ENCODE measurements at regions not wholly inside any gene's neighbourhood (a gene's known extent, or its start where the extent isn't known, plus 50 kb on each side); places are given as distances from the start of the nearest gene placed in this dataset.

DNA sequence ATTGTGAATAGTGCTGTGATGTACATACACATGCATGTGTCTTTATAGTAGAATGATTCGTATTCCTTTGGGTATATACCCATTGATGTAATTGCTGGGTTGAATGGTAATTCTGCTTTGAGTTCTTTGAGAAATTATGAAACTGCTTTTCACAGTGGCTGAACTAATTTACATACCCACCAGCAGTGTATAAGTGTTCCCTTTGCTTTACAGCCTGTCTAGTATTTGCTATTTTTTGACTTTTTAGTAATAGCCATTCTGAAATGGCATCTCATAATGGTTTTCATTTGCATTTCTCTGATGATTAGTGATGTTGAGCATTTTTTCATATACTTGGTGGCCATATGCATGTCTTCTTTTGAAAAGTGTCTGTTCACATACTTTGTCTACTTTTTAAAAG lies 54.5 kb upstream of the FAM78B start:
- H3K9me3 ChIP-seq (ENCODE audit: low read length) = no peaks in the 10 kb centered on the region
- no peak overlapping the region for H3K4me2 ChIP-seq (ENCODE audit: low read length)
- no peak overlapping the region for H3K27ac ChIP-seq (ENCODE audit: low read length)
- H3K4me3 ChIP-seq (ENCODE audit: low read length) = no peak overlapping the region
- no peaks in the 10 kb centered on the region for H3K27me3 ChIP-seq (ENCODE audit: insufficient read depth, low read depth, low read length)
- H3K9me2 ChIP-seq (ENCODE audit: insufficient read depth, low read length) = no peaks in the 10 kb centered on the region
- TF ChIP-seq SMC3 (conservative IDR thresholded peaks at IDR 0.05; ENCODE audit: poor library complexity) (no peak), TAF1 (IDR thresholded peaks at IDR 0.05; ENCODE audit: low read depth) (no peak), RAD21 (conservative IDR thresholded peaks at IDR 0.05) (no peak), EZH2 (IDR thresholded peaks at IDR 0.05; ENCODE audit: borderline replicate concordance, insufficient read depth, low read length, poor library complexity, severe bottlenecking) (no peak), EP300 (conservative IDR thresholded peaks at IDR 0.05; ENCODE audit: poor library complexity, severe bottlenecking) (no peak), MXI1 (conservative IDR thresholded peaks at IDR 0.05; ENCODE audit: poor library complexity, severe bottlenecking) (no peak), POLR2AphosphoS5 (IDR thresholded peaks at IDR 0.05) (no peak)
- TF ChIP-seq, protein P1, sequence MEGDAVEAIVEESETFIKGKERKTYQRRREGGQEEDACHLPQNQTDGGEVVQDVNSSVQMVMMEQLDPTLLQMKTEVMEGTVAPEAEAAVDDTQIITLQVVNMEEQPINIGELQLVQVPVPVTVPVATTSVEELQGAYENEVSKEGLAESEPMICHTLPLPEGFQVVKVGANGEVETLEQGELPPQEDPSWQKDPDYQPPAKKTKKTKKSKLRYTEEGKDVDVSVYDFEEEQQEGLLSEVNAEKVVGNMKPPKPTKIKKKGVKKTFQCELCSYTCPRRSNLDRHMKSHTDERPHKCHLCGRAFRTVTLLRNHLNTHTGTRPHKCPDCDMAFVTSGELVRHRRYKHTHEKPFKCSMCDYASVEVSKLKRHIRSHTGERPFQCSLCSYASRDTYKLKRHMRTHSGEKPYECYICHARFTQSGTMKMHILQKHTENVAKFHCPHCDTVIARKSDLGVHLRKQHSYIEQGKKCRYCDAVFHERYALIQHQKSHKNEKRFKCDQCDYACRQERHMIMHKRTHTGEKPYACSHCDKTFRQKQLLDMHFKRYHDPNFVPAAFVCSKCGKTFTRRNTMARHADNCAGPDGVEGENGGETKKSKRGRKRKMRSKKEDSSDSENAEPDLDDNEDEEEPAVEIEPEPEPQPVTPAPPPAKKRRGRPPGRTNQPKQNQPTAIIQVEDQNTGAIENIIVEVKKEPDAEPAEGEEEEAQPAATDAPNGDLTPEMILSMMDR (IDR thresholded peaks at IDR 0.05; ENCODE audit: poor library complexity, severe bottlenecking) = no peak
- TF ChIP-seq, protein P2, sequence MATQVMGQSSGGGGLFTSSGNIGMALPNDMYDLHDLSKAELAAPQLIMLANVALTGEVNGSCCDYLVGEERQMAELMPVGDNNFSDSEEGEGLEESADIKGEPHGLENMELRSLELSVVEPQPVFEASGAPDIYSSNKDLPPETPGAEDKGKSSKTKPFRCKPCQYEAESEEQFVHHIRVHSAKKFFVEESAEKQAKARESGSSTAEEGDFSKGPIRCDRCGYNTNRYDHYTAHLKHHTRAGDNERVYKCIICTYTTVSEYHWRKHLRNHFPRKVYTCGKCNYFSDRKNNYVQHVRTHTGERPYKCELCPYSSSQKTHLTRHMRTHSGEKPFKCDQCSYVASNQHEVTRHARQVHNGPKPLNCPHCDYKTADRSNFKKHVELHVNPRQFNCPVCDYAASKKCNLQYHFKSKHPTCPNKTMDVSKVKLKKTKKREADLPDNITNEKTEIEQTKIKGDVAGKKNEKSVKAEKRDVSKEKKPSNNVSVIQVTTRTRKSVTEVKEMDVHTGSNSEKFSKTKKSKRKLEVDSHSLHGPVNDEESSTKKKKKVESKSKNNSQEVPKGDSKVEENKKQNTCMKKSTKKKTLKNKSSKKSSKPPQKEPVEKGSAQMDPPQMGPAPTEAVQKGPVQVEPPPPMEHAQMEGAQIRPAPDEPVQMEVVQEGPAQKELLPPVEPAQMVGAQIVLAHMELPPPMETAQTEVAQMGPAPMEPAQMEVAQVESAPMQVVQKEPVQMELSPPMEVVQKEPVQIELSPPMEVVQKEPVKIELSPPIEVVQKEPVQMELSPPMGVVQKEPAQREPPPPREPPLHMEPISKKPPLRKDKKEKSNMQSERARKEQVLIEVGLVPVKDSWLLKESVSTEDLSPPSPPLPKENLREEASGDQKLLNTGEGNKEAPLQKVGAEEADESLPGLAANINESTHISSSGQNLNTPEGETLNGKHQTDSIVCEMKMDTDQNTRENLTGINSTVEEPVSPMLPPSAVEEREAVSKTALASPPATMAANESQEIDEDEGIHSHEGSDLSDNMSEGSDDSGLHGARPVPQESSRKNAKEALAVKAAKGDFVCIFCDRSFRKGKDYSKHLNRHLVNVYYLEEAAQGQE (IDR thresholded peaks at IDR 0.05; ENCODE audit: borderline replicate concordance) = no peak
- no peaks in the 10 kb centered on the region for H4K20me1 ChIP-seq (ENCODE audit: insufficient read depth)
- no peaks in the 10 kb centered on the region for H3K79me2 ChIP-seq (replicated peaks; ENCODE audit: insufficient read depth, low read length)
- H3K36me3 ChIP-seq (ENCODE audit: insufficient read depth, low read length) = no peaks in the 10 kb centered on the region
- no peak overlapping the region for H2AFZ ChIP-seq (ENCODE audit: low read depth, low read length)
- H3F3A ChIP-seq (ENCODE audit: insufficient read depth, low read length, poor library complexity, severe bottlenecking) = no peaks in the 10 kb centered on the region
- no peak overlapping the region for H3K9ac ChIP-seq (ENCODE audit: low read length)

DNA sequence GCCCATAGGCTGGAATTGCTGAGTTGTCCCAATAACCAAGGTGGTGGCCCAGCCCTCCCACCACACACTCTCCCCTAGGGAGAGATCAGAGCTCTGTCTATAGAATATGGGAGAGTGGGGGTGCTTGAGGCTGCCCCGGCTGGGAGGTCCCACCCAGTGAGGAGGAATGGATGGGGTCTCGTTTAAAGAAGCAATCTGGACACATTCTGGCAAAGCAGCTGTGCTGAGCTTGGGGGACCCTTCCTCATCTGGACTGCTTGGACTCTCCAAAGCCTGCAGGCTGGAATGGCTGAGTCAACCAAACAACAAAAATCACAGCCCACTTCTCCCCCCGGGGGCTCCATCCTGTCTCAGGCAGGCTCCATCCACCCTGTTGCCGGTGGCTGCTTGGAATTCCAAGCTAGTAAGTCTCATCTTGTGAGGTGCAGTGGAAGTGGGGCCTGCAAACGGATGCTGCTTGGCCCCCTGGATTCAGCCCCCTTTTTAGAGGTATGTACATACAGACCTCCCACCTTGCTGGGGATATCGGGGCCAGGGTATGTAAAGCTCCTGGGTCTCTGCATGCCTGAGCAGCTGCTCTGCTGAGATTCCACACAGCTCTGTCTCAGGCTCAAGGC lies 67.1 kb upstream of the FAM78B start:
- no peaks in the 10 kb centered on the region for H4K20me1 ChIP-seq (ENCODE audit: insufficient read depth)
- H2AFZ ChIP-seq (ENCODE audit: low read depth, low read length) = no peak overlapping the region
- no peaks in the 10 kb centered on the region for H3K9me3 ChIP-seq (ENCODE audit: low read length)
- H3K9ac ChIP-seq (ENCODE audit: low read length) = no peak overlapping the region
- no peaks in the 10 kb centered on the region for H3K27me3 ChIP-seq (ENCODE audit: insufficient read depth, low read depth, low read length)
- H3K4me2 ChIP-seq (ENCODE audit: low read length) = no peak overlapping the region
- no peaks in the 10 kb centered on the region for H3K36me3 ChIP-seq (ENCODE audit: insufficient read depth, low read length)
- H3K9me2 ChIP-seq (ENCODE audit: insufficient read depth, low read length) = no peaks in the 10 kb centered on the region
- no peak overlapping the region for H3K4me3 ChIP-seq (ENCODE audit: low read length)
- H3K79me2 ChIP-seq (replicated peaks; ENCODE audit: insufficient read depth, low read length) = no peaks in the 10 kb centered on the region
- TF ChIP-seq SMC3 (conservative IDR thresholded peaks at IDR 0.05; ENCODE audit: poor library complexity) (no peak), RAD21 (conservative IDR thresholded peaks at IDR 0.05) (no peak), EP300 (conservative IDR thresholded peaks at IDR 0.05; ENCODE audit: poor library complexity, severe bottlenecking) (no peak), TAF1 (IDR thresholded peaks at IDR 0.05; ENCODE audit: low read depth) (no peak), MXI1 (conservative IDR thresholded peaks at IDR 0.05; ENCODE audit: poor library complexity, severe bottlenecking) (no peak), EZH2 (IDR thresholded peaks at IDR 0.05; ENCODE audit: borderline replicate concordance, insufficient read depth, low read length, poor library complexity, severe bottlenecking) (no peak), POLR2AphosphoS5 (IDR thresholded peaks at IDR 0.05) (no peak)
- TF ChIP-seq, protein P2 (IDR thresholded peaks at IDR 0.05; ENCODE audit: borderline replicate concordance) = no peak
- TF ChIP-seq, protein P1 (IDR thresholded peaks at IDR 0.05; ENCODE audit: poor library complexity, severe bottlenecking) = no peak
- no peak overlapping the region for H3K27ac ChIP-seq (ENCODE audit: low read length)
- H3F3A ChIP-seq (ENCODE audit: insufficient read depth, low read length, poor library complexity, severe bottlenecking) = no peaks in the 10 kb centered on the region

All from neural cell (in vitro differentiated cells).